ENCODE measurements at regions not wholly inside any gene's neighbourhood (a gene's known extent, or its start where the extent isn't known, plus 50 kb on each side); places are given as distances from the start of the nearest gene placed in this dataset.

DNA sequence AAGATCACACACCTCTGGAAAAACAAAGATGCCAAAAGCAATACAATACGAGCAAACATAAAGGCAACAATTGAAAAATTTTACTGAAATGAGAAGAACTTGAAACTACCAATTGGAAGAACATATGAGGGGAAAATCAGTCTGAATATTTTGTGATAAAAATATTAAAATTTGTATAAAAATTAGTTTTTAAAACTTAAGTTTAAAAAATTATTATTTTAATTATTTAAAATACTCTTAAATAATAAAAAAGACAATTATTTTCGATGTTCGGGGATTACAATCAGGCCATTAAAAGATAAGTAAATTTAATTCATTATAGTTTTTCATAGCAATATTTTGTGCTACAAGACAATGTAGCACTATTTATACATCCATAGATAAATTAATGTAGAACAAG is 1239.3 kb downstream of the AMY1C start:
- Histone ChIP-seq H3K9ac (ENCODE audit: low read depth in 1 of 2, low read length in 2 of 2) (no peak overlapping the region), H3K27me3 (ENCODE audit: control insufficient read depth in 4 of 4, insufficient read depth in 4 of 4, low read length in 3 of 4) (no peaks in the 10 kb centered on the region), H3K9me3 (ENCODE audit: control insufficient read depth in 4 of 4, low read length in 3 of 4) (peaks cover 0 to 1% (median 0%) of the 10 kb centered on the region in 4 donors), H3K4me1 (ENCODE audit: control insufficient read depth in 4 of 4, insufficient read depth in 4 of 4, low read length in 3 of 4) (no peaks in the 10 kb centered on the region), H3K4me3 (ENCODE audit: low read depth in 1 of 3, low read length in 3 of 3) (no peak overlapping the region), H3K36me3 (ENCODE audit: control insufficient read depth in 4 of 4, insufficient read depth in 3 of 4, low read depth in 1 of 4, low read length in 3 of 4) (no peaks in the 10 kb centered on the region), H3K27ac (ENCODE audit: low read depth in 1 of 2, low read length in 2 of 2) (no peak overlapping the region)
- 80% methylated on average over 3 of the region's 3 CpGs for WGBS
- TF ChIP-seq RAD21 (IDR thresholded peaks at IDR 0.05) (no peak), HNF4G (IDR thresholded peaks at IDR 0.05) (no peak), EGR1 (IDR thresholded peaks at IDR 0.05; ENCODE audit: low read depth in 2 of 2) (no peak), FOXA2 (IDR thresholded peaks at IDR 0.05) (no peak)
- TF ChIP-seq, protein P1, sequence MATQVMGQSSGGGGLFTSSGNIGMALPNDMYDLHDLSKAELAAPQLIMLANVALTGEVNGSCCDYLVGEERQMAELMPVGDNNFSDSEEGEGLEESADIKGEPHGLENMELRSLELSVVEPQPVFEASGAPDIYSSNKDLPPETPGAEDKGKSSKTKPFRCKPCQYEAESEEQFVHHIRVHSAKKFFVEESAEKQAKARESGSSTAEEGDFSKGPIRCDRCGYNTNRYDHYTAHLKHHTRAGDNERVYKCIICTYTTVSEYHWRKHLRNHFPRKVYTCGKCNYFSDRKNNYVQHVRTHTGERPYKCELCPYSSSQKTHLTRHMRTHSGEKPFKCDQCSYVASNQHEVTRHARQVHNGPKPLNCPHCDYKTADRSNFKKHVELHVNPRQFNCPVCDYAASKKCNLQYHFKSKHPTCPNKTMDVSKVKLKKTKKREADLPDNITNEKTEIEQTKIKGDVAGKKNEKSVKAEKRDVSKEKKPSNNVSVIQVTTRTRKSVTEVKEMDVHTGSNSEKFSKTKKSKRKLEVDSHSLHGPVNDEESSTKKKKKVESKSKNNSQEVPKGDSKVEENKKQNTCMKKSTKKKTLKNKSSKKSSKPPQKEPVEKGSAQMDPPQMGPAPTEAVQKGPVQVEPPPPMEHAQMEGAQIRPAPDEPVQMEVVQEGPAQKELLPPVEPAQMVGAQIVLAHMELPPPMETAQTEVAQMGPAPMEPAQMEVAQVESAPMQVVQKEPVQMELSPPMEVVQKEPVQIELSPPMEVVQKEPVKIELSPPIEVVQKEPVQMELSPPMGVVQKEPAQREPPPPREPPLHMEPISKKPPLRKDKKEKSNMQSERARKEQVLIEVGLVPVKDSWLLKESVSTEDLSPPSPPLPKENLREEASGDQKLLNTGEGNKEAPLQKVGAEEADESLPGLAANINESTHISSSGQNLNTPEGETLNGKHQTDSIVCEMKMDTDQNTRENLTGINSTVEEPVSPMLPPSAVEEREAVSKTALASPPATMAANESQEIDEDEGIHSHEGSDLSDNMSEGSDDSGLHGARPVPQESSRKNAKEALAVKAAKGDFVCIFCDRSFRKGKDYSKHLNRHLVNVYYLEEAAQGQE (IDR thresholded peaks at IDR 0.05): no peak
- no peak for DNase-seq (ENCODE audit: low spot score)

DNA sequence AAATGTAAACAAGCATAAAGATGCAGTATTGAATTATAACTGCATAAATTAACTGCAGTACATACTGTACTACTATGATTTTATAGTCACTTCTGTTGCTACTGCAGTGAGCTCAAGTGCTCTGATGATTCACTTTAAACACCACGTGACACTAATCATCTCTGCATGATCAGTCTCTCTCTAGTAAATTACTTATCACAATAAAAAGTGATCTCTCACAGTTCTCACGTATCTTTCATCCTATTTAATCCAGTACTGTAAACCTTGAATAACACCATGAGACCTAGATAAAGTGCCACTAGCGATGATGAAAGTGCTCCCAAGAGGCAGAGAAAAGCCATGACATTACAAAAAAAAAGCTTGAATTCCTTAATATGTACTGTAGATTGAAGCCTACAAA is 1242.0 kb downstream of the AMY1C start:
- Histone ChIP-seq H3K27ac (ENCODE audit: low read depth in 1 of 2, low read length in 2 of 2) (no peak overlapping the region), H3K4me3 (ENCODE audit: low read depth in 1 of 3, low read length in 3 of 3) (no peak overlapping the region), H3K36me3 (ENCODE audit: control insufficient read depth in 4 of 4, insufficient read depth in 3 of 4, low read depth in 1 of 4, low read length in 3 of 4) (no peaks in the 10 kb centered on the region), H3K27me3 (ENCODE audit: control insufficient read depth in 4 of 4, insufficient read depth in 4 of 4, low read length in 3 of 4) (no peaks in the 10 kb centered on the region), H3K9ac (ENCODE audit: low read depth in 1 of 2, low read length in 2 of 2) (no peak overlapping the region), H3K9me3 (ENCODE audit: control insufficient read depth in 4 of 4, low read length in 3 of 4) (no peaks in the 10 kb centered on the region), H3K4me1 (ENCODE audit: control insufficient read depth in 4 of 4, insufficient read depth in 4 of 4, low read length in 3 of 4) (no peaks in the 10 kb centered on the region)
- 54% methylated on average over 3 of the region's 3 CpGs for WGBS
- TF ChIP-seq FOXA1 (IDR thresholded peaks at IDR 0.05): no peak
- TF ChIP-seq, protein P2, sequence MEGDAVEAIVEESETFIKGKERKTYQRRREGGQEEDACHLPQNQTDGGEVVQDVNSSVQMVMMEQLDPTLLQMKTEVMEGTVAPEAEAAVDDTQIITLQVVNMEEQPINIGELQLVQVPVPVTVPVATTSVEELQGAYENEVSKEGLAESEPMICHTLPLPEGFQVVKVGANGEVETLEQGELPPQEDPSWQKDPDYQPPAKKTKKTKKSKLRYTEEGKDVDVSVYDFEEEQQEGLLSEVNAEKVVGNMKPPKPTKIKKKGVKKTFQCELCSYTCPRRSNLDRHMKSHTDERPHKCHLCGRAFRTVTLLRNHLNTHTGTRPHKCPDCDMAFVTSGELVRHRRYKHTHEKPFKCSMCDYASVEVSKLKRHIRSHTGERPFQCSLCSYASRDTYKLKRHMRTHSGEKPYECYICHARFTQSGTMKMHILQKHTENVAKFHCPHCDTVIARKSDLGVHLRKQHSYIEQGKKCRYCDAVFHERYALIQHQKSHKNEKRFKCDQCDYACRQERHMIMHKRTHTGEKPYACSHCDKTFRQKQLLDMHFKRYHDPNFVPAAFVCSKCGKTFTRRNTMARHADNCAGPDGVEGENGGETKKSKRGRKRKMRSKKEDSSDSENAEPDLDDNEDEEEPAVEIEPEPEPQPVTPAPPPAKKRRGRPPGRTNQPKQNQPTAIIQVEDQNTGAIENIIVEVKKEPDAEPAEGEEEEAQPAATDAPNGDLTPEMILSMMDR (IDR thresholded peaks at IDR 0.05; ENCODE audit: low read depth, low read length, missing input control): no peak
- no peak for TF ChIP-seq RAD21 (IDR thresholded peaks at IDR 0.05)
- TF ChIP-seq NR2F2 (IDR thresholded peaks at IDR 0.05): no peak
- TF ChIP-seq RXRA (IDR thresholded peaks at IDR 0.05): no peak
- no peak for TF ChIP-seq TAF1 (conservative IDR thresholded peaks at IDR 0.05)
- TF ChIP-seq GABPA (IDR thresholded peaks at IDR 0.05 in 1 of 2, conservative IDR thresholded peaks at IDR 0.05 in 1 of 2): no peak
- TF ChIP-seq JUND (IDR thresholded peaks at IDR 0.05): no peak
- no peak for TF ChIP-seq EGR1 (IDR thresholded peaks at IDR 0.05; ENCODE audit: low read depth in 2 of 2)
- TF ChIP-seq, protein P3, sequence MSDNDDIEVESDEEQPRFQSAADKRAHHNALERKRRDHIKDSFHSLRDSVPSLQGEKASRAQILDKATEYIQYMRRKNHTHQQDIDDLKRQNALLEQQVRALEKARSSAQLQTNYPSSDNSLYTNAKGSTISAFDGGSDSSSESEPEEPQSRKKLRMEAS (IDR thresholded peaks at IDR 0.05): no peak
- no peak for TF ChIP-seq SP1 (IDR thresholded peaks at IDR 0.05)
- TF ChIP-seq YY1 (IDR thresholded peaks at IDR 0.05): no peak
- TF ChIP-seq, protein P1 (IDR thresholded peaks at IDR 0.05): no peak
- TF ChIP-seq FOXA2 (IDR thresholded peaks at IDR 0.05): no peak
- TF ChIP-seq, protein P4, sequence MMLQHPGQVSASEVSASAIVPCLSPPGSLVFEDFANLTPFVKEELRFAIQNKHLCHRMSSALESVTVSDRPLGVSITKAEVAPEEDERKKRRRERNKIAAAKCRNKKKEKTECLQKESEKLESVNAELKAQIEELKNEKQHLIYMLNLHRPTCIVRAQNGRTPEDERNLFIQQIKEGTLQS (IDR thresholded peaks at IDR 0.05): no peak
- no peak for TF ChIP-seq HNF4A (conservative IDR thresholded peaks at IDR 0.05)
- TF ChIP-seq, protein P5, sequence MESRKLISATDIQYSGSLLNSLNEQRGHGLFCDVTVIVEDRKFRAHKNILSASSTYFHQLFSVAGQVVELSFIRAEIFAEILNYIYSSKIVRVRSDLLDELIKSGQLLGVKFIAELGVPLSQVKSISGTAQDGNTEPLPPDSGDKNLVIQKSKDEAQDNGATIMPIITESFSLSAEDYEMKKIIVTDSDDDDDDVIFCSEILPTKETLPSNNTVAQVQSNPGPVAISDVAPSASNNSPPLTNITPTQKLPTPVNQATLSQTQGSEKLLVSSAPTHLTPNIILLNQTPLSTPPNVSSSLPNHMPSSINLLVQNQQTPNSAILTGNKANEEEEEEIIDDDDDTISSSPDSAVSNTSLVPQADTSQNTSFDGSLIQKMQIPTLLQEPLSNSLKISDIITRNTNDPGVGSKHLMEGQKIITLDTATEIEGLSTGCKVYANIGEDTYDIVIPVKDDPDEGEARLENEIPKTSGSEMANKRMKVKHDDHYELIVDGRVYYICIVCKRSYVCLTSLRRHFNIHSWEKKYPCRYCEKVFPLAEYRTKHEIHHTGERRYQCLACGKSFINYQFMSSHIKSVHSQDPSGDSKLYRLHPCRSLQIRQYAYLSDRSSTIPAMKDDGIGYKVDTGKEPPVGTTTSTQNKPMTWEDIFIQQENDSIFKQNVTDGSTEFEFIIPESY (IDR thresholded peaks at IDR 0.05): no peak
- no peak for TF ChIP-seq HNF4G (IDR thresholded peaks at IDR 0.05)
- DNase-seq (ENCODE audit: low spot score): no peak

Data from liver (tissue), 8 donors.